Stimulated activated CD4-positive, alpha-beta T cell treated with anti-CD3 and anti-CD28 coated beads, Interleukin-4, amount 100 ng/mL, for 4 hours (primary cell): ENCODE measurements at regions not wholly inside any gene's neighbourhood (a gene's known extent, or its start where the extent isn't known, plus 50 kb on each side); places are given as distances from the start of the nearest gene placed in this dataset.

Experiments
- DNase-seq, 2 experiments: peaks; one replicate each; pipeline ENCODE4 v3.0.0-alpha.2; 2020

GRCh38 chr2:136238286-136239078, 120.5 kb upstream of the CXCR4 start:
- DNase-seq: peak in 1 of 2 experiments; percentile 12

- no peak for DNase-seq
Observed at GRCh38 chr2:136236019-136236418, 118.1 kb upstream of the CXCR4 start.

GRCh38 chr2:136235546-136235945, 117.6 kb upstream of the CXCR4 start:
- no peak for DNase-seq

DNA sequence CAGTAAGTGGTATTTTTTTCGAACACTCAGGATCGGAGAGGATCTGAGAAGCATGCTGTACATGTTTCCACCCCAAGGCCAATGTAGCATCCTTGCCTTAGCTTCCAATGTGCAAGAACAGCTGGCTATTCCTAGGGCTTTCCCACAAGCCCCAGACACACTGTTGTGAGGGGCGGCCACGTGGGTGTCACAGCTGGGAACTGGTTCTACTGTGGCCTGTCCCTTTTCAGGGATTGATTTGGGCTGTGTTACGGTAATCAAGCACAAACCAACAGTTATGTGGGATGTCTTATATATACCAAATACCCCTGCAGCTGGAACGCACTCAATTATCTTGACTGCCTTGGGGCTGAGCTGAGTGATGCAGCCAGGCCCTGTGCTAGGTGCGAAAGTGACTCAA, 116.3 kb upstream of the CXCR4 start:
- no peak for DNase-seq

GRCh38 chr2:136233298-136233697, 115.3 kb upstream of the CXCR4 start:
- no peak for DNase-seq

DNA sequence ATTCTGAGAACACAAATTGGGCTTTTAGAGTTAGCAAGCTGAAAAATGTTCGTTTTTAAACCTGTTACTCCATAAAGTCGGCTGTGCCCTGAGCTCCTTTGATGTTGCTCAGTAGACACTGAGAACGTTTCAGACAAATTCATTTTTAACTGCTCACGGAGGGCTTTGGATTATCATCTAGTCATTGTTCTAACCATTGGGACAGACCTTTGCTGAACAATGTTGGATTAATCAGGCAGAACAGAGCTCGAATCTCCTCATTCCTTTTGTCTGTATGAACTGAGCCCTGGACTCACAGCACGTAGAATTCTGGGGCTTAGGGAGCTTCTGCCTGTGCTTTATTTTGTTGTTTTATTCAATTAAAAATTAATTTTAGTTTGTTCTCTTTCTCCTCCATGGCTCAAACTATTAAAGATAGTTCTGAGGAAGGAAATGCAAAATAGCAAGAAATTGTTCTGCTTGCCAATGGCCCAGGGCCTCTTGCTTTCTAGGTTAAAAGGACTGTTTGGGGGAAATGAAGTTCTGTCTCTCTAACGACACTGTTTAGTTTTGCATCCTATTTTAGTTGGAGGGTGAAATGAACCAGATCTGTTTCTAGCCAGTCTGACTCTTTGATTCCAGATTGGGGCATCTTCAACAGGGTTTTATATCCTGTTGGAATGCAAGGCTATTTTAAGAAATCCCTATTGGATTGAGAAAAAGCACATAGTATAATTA, 114.7 kb upstream of the CXCR4 start:
- DNase-seq: no peak

DNA sequence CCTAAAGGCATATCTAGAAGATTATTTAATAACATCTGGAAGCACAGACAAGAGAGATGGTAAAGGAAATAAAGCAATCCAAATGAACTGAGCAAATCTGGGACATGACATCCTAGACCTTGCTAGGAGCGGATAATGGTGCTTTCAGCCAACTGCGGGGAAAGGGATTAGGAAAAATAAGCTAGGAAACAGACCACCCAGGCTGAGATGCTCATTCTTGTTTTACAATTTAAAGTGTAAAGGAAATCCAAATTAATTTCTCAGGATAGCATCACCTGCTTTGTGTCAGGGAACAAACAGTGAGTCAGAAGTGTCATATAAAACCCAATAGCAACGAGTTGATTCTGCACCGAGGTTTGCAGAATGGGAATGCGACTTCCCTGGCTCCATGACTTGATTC, 112.5 kb upstream of the CXCR4 start:
- no peak for DNase-seq

GRCh38 chr2:136226903-136227302, 109.0 kb upstream of the CXCR4 start:
- no peak for DNase-seq

DNA sequence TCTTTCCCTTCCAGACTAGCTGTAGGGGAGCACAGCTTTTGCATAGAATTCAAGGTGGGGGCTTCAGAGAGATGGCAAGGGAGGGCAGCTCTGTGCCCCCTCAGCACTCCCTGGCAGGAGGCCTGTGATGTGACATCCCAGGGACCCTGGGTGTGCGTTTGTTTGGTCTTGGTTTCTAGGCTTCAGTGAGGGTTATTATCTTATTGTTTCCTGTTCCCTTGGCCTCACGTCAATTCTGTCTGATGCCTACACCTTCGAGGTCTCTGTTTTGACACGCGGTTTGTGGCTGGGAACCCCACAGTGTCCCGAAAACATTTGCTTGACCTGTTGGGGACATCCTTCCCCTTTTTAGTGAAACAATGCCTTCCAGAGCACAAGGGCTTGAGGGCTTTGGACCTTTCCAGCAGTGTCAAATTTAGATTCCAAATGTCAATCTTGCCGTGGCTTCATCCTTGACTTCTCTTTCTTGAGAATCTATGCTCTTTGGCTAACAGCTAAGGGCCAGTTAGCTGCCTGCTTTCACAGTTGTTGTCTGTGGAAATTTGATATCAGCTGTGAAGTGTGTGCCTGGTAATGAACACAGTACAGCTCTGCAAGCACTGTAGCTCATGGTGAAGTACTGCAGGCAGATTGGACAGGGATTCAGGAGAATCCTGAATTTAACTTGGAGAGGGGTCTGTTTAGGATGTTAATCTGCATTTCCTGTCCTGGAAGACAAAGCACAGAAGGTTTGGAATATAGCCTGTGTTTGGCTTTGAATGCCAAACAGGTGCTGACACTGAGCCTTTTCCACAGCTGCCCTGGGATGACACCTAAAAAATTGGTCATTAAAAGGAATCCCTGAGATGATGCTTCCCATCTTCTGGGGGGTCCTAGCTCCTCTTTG, 108.2 kb upstream of the CXCR4 start:
- no peak for DNase-seq

GRCh38 chr2:136223274-136223673, 105.3 kb upstream of the CXCR4 start:
- DNase-seq: no peak

- no peak for DNase-seq
Observed at GRCh38 chr2:136222862-136223261, 104.9 kb upstream of the CXCR4 start.

DNA sequence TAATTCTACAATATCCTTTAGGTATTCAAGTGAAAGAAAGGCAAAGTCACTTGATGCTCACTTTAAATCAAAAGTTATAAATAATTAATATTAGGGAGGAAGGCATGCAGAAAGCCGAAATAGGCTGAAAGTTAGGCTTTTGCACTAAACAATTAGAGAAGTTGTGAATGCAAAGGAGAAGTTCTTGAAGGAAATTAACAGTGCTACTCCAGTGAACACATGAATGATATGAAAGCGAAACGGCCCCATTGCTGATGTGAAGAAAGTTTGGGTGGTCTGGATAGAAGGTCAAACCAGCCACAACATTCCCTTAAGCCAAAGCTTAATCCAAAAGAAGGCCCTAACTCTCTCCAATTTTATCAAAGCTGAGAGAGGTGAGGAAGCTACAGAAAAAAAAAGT, 103.1 kb upstream of the CXCR4 start:
- DNase-seq: no peak

DNA sequence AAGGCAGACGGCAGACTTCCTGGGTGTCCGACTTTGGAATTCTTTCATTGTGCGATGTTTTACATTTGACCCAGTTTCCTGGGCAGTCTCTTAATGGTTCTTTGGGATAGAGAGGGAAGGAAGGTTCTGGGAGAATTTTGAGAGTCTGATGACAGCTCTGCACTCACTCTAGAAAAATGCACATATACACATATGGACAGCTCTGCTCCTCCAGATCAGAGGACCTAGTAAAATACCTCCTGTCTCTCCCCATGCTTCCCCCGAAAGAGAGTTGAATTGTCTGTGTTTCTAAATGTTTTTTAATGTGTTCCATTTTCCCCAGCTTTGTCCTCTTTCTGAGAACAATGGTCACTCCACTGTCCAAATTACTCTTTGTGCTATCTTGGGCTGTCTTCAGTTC, 102.0 kb upstream of the CXCR4 start:
- no peak for DNase-seq

DNA sequence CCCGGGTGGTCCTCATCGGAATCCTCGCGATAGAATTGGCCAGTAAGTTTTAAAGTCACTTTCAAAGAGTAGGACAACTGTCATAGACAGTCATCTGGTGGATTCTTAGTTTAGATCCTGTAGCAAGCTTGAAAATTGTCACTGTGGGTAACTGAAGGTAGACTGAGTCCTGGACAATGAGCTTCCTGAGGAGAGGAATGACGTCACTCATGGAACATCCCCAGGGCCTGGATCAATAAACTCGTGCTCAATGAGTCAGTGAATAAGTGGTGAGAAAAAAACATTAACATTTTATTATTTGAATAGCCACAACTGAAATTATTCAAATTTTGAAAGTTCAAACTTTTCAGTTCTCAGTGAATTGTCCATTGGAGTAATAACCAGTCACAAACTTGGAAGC, 101.4 kb upstream of the CXCR4 start:
- no peak for DNase-seq

DNA sequence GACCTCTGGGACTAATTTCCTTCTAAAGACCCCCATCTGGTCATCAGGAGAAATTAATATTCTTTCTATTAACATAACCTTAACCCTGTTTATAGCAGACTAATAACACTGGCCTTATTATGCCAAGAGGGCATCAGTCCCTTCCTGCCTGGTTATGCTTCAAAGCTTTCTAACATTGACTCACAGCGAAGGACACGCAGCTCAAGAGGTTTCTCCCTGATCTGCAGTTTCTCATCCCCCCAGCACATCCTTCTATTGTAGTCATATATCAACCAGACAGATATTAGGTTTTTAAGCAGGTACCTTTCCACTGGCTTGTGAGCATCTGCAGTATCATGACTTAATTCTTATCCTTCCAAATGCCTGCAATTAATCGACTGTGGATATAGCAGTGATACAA, 100.0 kb upstream of the CXCR4 start:
- no peak for DNase-seq

DNA sequence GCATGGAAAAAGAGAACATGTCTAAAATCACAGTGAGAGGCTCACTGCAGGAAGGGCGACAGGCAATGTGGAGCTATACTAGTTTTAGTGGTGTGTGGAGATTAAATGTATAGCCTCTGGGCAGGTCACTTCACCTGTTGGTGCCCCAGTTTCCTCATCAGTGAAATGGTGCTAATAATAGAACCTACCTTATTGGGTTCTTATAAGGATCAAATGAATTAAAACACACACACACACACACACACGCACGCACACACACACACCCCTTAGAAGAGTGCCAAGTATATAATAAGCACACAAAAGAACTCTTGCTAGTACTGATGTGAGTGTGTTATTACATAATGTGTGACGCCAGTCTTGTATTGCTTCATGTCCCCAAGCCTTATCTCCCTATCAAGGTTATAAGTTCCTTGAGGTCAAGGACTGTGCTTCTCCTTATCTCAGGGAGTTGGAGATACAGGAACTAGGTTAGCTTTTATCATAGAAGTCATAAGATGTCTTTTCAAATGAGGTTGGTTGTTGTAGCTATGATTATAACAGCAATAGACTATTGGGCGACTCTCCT, 98.0 kb upstream of the CXCR4 start:
- no peak for DNase-seq

DNA sequence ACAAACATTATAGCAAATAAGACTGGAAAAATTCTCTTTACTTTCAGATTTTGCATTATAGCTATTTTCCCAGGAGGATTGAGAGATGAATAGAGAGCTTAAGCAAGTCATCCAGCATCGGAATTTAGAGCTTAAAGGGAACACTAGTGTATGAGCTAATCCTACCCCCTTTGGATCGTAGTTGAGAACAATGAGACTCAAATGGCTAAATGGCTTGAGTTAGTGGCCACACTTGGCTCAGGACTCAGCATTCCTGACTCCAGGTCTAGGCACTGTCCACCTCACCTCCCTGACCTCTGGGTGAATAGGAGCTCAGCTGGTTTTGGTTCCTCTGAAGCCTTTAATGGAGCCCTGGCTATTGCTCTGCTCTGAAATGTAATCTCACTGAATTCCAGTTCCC, 97.5 kb upstream of the CXCR4 start:
- DNase-seq: no peak

DNA sequence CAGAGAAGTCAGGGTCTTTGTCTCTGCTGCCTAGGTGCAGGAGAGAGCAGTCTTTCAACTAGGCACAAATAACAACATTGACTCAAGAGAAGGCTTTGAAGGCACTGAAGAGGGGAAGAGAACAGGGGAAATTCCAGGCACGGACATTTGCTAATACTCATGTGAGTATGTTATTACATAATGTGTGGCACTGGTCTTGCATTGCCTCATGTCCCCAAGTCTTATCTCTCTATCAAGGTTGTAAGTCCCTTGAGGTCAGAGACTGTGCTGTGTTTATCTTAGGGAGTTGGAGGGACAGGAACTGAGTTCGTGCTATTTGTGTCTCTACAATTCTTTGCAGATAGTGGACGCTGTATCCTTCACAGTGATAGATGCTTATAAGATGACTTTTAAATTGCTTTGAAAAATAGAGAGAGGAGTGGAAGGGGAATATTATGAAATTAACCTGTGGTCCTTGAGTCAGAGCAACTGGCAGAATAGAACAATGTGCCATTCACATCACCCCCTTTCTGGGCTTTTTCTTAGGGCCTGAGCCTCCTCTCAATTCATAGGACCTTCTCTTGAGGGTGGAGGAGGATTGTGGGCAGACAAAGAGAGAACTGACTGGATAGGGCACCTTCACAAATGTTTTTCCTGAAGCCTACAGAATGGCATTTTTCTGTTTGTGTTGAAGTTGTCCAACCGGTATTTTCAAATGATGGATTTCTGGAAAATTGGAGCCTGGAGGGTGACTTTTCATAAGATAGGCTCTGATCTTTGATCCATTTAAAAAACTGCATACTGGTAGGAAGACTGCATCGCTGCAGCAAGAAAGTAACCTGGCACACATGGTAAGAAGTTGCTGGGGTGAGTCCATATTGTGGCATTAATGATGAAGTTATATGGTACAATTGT, 96.6 kb upstream of the CXCR4 start:
- DNase-seq: no peak

- no peak for DNase-seq
Observed at GRCh38 chr2:136213836-136214235, 95.9 kb upstream of the CXCR4 start.

GRCh38 chr2:136212426-136213378, 94.8 kb upstream of the CXCR4 start:
- DNase-seq: peak in 1 of 2 experiments; percentile 9

DNA sequence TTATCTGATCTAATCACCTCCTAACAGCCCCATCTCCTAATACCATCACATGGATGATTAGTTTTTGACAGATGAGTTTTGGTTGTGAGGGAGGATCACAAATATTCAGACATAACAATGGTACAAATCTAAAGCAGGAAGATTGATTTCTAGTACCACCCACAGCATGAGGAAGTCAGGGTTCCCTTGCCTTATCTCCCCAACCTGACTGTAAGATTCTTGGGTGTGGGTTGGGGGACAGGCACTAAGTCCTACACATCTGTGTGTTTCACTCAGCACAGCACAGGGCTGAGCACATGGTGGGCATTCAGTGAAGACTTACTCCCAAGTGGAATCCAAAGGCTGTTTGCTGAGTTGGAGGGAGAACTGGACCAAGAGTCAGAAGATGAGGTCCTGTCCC, 93.8 kb upstream of the CXCR4 start:
- no peak for DNase-seq
